ENCODE measurements at regions not wholly inside any gene's neighbourhood (a gene's known extent, or its start where the extent isn't known, plus 50 kb on each side); places are given as distances from the start of the nearest gene placed in this dataset.

GRCh38 chrX:128699716-128700285 lies 647.6 kb upstream of the ACTRT1 start:
- H3K4me2 ChIP-seq (ENCODE audit: low read length): no peak overlapping the region
- no peaks in the 10 kb centered on the region for H3K36me3 ChIP-seq (ENCODE audit: low read depth, low read length)
- BruUV-seq (replicated peaks): no TSS peak
- no peaks in the 10 kb centered on the region for H3F3A ChIP-seq (ENCODE audit: low read length, unreplicated experiment)
- no peak overlapping the region for H3K27ac ChIP-seq (ENCODE audit: low read length)
- no peak for TF ChIP-seq EZH2 (IDR thresholded peaks at IDR 0.05; ENCODE audit: low read length, unreplicated experiment)
- TF ChIP-seq CTCF (conservative IDR thresholded peaks at IDR 0.05; ENCODE audit: low read depth, low read length): no peak
- no peak for TF ChIP-seq EZH2phosphoT487 (IDR thresholded peaks at IDR 0.05; ENCODE audit: borderline replicate concordance, low read length)
- ATAC-seq: no peak
- no peaks in the 10 kb centered on the region for H3K9me2 ChIP-seq (replicated peaks; ENCODE audit: low read length)
- H3K27me3 ChIP-seq (ENCODE audit: low read length): no peaks in the 10 kb centered on the region
- H3K4me3 ChIP-seq (ENCODE audit: low read length): no peak overlapping the region
- DNase-seq: no peak
- no peak overlapping the region for H2AFZ ChIP-seq (ENCODE audit: low read length)
- H3K79me2 ChIP-seq (ENCODE audit: low read length): no peaks in the 10 kb centered on the region
- CTCF ChIA-PET: no interaction called here
- no peaks in the 10 kb centered on the region for H3K4me1 ChIP-seq (ENCODE audit: insufficient read depth, low read length)
- POLR2A ChIA-PET (ENCODE audit: unreplicated experiment): no interaction called here
- no peaks in the 10 kb centered on the region for H4K20me1 ChIP-seq (ENCODE audit: low read length)
- intact Hi-C loops (cut with micrococcal nuclease): no loop called here
- H3K9ac ChIP-seq (ENCODE audit: low read length): no peak overlapping the region
- H3K9me3 ChIP-seq (ENCODE audit: low read length): no peaks in the 10 kb centered on the region

GRCh38 chrX:128698573-128699181 lies 646.5 kb upstream of the ACTRT1 start:
- no peaks in the 10 kb centered on the region for H3K4me1 ChIP-seq (ENCODE audit: insufficient read depth, low read length)
- CTCF ChIA-PET: no interaction called here
- H2AFZ ChIP-seq (ENCODE audit: low read length): no peak overlapping the region
- no peaks in the 10 kb centered on the region for H4K20me1 ChIP-seq (ENCODE audit: low read length)
- no peaks in the 10 kb centered on the region for H3K27me3 ChIP-seq (ENCODE audit: low read length)
- BruUV-seq (replicated peaks): no TSS peak
- intact Hi-C loops (cut with micrococcal nuclease): no loop called here
- ATAC-seq (no peak), DNase-seq (no peak)
- no peak overlapping the region for H3K27ac ChIP-seq (ENCODE audit: low read length)
- H3K4me3 ChIP-seq (ENCODE audit: low read length): no peak overlapping the region
- no peaks in the 10 kb centered on the region for H3K79me2 ChIP-seq (ENCODE audit: low read length)
- H3F3A ChIP-seq (ENCODE audit: low read length, unreplicated experiment): no peaks in the 10 kb centered on the region
- no peaks in the 10 kb centered on the region for H3K9me2 ChIP-seq (replicated peaks; ENCODE audit: low read length)
- H3K36me3 ChIP-seq (ENCODE audit: low read depth, low read length): no peaks in the 10 kb centered on the region
- POLR2A ChIA-PET (ENCODE audit: unreplicated experiment): no interaction called here
- H3K9me3 ChIP-seq (ENCODE audit: low read length): no peaks in the 10 kb centered on the region
- no peak overlapping the region for H3K9ac ChIP-seq (ENCODE audit: low read length)
- TF ChIP-seq CTCF (conservative IDR thresholded peaks at IDR 0.05; ENCODE audit: low read depth, low read length): no peak
- no peak for TF ChIP-seq EZH2 (IDR thresholded peaks at IDR 0.05; ENCODE audit: low read length, unreplicated experiment)
- no peak for TF ChIP-seq EZH2phosphoT487 (IDR thresholded peaks at IDR 0.05; ENCODE audit: borderline replicate concordance, low read length)
- H3K4me2 ChIP-seq (ENCODE audit: low read length): no peak overlapping the region

DNA sequence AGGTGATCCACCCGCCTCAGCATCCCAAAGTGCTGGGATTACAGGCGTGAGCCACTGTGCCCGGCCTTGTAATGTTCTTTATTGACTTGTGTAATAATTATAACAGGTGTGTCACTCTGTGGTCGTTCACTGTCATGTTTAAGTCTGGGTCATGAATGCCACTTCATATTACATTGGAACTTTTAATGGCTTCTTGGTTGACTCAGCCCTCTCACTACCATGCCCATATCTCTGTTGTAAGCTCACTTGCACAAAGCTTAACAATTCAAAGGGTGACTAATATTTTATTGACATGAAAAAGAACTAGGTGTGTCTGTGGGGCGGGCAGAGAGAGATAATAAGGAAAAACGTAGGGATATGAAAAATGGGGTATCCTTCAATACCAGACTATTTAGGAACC lies 639.7 kb upstream of the ACTRT1 start:
- DNase-seq: peak; percentile 32
- Histone ChIP-seq H3K4me1 (ENCODE audit: insufficient read depth, low read length) (no peaks in the 10 kb centered on the region), H3K27ac (ENCODE audit: low read length) (no peak overlapping the region), H3K9me2 (replicated peaks; ENCODE audit: low read length) (no peaks in the 10 kb centered on the region), H3K9ac (ENCODE audit: low read length) (no peak overlapping the region), H3K27me3 (ENCODE audit: low read length) (no peaks in the 10 kb centered on the region), H3K4me3 (ENCODE audit: low read length) (no peak overlapping the region), H4K20me1 (ENCODE audit: low read length) (no peaks in the 10 kb centered on the region), H3K9me3 (ENCODE audit: low read length) (no peaks in the 10 kb centered on the region), H3K79me2 (ENCODE audit: low read length) (no peaks in the 10 kb centered on the region), H3F3A (ENCODE audit: low read length, unreplicated experiment) (no peaks in the 10 kb centered on the region), H3K36me3 (ENCODE audit: low read depth, low read length) (no peaks in the 10 kb centered on the region), H2AFZ (ENCODE audit: low read length) (no peak overlapping the region), H3K4me2 (ENCODE audit: low read length) (no peak overlapping the region)
- intact Hi-C loops (cut with micrococcal nuclease): no loop called here
- no peak for TF ChIP-seq CTCF (conservative IDR thresholded peaks at IDR 0.05; ENCODE audit: low read depth, low read length)
- TF ChIP-seq EZH2 (IDR thresholded peaks at IDR 0.05; ENCODE audit: low read length, unreplicated experiment): no peak
- ChIA-PET CTCF (no interaction called here), POLR2A (ENCODE audit: unreplicated experiment) (no interaction called here)
- no TSS peak for BruUV-seq (replicated peaks)
- ATAC-seq: no peak; the same call in 1 of the 2 replicates
